Activated CD4-positive, alpha-beta T cell treated with anti-CD3 and anti-CD28 coated beads for 36 hours (primary cell): ENCODE measurements at regions not wholly inside any gene's neighbourhood (a gene's known extent, or its start where the extent isn't known, plus 50 kb on each side); places are given as distances from the start of the nearest gene placed in this dataset.

Source experiments
- ATAC-seq: fragments of 200-7000 bp; cut with Tn5 transposase; one replicate; pipeline ENCODE4 v1.10.0; 2021; ENCODE audit warnings: mild to moderate bottlenecking, moderate library complexity
- CTCF ChIA-PET: fragments of 350-600 bp; sonication (Branson Sonifier 250); formaldehyde crosslinking; loops from one replicate; lab custom pipeline; 2021; ENCODE audit warnings: antibody characterized with exemption; lab: Charles Lee
- POLR2A ChIA-PET: fragments of 350-600 bp; sonication (Branson Sonifier 250); formaldehyde crosslinking; loops from one replicate; lab custom pipeline; 2021; ENCODE audit warnings: antibody characterized with exemption, inconsistent platforms; lab: Charles Lee
- DNase-seq: peaks from one replicate; pipeline ENCODE4 v3.0.0-alpha.2; 2020
- H3K27ac Mint-ChIP-seq: one replicate; pipeline ENCODE4 v1.8.0; 2021; ENCODE audit warnings: mixed read lengths
- H3K27me3 Mint-ChIP-seq: one replicate; pipeline ENCODE4 v1.8.0; 2021; ENCODE audit warnings: mixed read lengths
- H3K36me3 Mint-ChIP-seq: one replicate; pipeline ENCODE4 v1.8.0; 2021; ENCODE audit warnings: low read depth, mixed read lengths
- H3K4me1 Mint-ChIP-seq: one replicate; pipeline ENCODE4 v1.8.0; 2021; ENCODE audit warnings: mixed read lengths
- H3K4me3 Mint-ChIP-seq: one replicate; pipeline ENCODE4 v1.8.0; 2021; ENCODE audit warnings: mild to moderate bottlenecking, moderate library complexity, mixed read lengths
- H3K9me3 Mint-ChIP-seq: one replicate; pipeline ENCODE4 v1.8.0; 2021; ENCODE audit warnings: low read depth, mixed read lengths
- intact Hi-C, 2 experiments: fragments of 100-400 bp; cut with DNase I in 1 of 2; cut with micrococcal nuclease in 1 of 2; formaldehyde crosslinking; loops; one replicate each; pipeline versions ENCODE4 v1.14.2 to v1.15.1; 2022 to 2024; cut with DNase I, micrococcal nuclease

- peaks cover 4% of the 10 kb centered on the region for H3K27me3 Mint-ChIP-seq
- H3K4me1 Mint-ChIP-seq: no peaks in the 10 kb centered on the region
- no peak overlapping the region for H3K4me3 Mint-ChIP-seq
- H3K36me3 Mint-ChIP-seq: no peaks in the 10 kb centered on the region
- ChIA-PET CTCF (no interaction called here), POLR2A (no interaction called here)
- no peak for DNase-seq
- H3K9me3 Mint-ChIP-seq: no peaks in the 10 kb centered on the region
- intact Hi-C loops: no loop called here
- H3K27ac Mint-ChIP-seq: no peak overlapping the region
- no peak for ATAC-seq
Measured at GRCh38 chr16:80016731-80017326, 416.3 kb upstream of the MAF start.

DNA sequence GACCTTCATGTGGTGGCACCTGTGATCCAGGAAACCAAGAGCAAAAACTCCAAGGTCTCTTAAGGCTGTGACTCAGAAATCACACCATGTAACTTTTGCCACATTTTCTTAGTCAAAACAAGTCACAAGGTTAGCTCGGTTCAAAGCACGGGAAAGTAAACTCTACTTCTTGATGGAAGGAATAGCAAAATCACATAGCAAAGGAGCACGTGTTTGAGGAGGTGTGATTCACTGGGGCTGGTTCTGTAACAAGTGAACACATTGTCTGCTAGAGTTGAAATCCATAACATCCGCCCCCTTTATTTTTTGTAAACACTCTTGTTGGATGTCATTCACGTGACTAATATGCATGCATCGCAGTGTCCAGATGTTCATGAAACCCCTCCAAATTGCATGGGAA is 415.0 kb upstream of the MAF start:
- intact Hi-C loops: no loop called here
- H3K27me3 Mint-ChIP-seq: peaks cover 4% of the 10 kb centered on the region
- H3K4me1 Mint-ChIP-seq: no peaks in the 10 kb centered on the region
- DNase-seq (no peak), ATAC-seq (no peak)
- ChIA-PET POLR2A (no interaction called here), CTCF (no interaction called here)
- no peaks in the 10 kb centered on the region for H3K36me3 Mint-ChIP-seq
- no peaks in the 10 kb centered on the region for H3K9me3 Mint-ChIP-seq
- H3K4me3 Mint-ChIP-seq: no peak overlapping the region
- H3K27ac Mint-ChIP-seq: no peak overlapping the region

GRCh38 chr16:80014241-80014939 is 413.9 kb upstream of the MAF start:
- ChIA-PET POLR2A (no interaction called here), CTCF (no interaction called here)
- DNase-seq (no peak), ATAC-seq (no peak)
- intact Hi-C loops: no loop called here
- Mint-ChIP-seq H3K4me1 (no peaks in the 10 kb centered on the region), H3K27ac (no peak overlapping the region), H3K27me3 (peaks cover 5% of the 10 kb centered on the region), H3K36me3 (no peaks in the 10 kb centered on the region), H3K4me3 (no peak overlapping the region), H3K9me3 (no peaks in the 10 kb centered on the region)

DNA sequence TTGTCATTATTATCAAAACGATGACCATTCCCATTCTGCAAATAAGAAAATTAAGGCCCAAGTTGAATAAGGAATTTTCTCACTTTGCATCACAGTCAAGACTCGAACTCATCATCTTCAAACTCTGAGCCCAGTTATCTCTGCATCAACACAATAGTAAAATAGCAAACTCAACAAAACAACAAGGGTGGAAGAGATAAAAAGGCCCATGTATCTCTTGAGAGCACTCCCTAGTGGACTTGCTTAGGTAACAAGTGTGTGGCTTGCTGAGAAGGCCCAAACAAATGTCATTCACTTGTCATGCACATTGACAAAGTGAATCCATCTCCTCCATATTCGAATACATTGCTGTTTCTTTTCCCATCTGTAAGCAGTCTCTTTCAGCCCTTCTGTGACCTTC is 412.0 kb upstream of the MAF start:
- H3K9me3 Mint-ChIP-seq: no peaks in the 10 kb centered on the region

GRCh38 chr16:80009971-80010659 is 409.6 kb upstream of the MAF start:
- no peak for ATAC-seq

More for the DNA sequence above, 412.0 kb upstream of the MAF start:
- no peak overlapping the region for H3K4me3 Mint-ChIP-seq
- H3K27ac Mint-ChIP-seq: no peak overlapping the region
- H3K4me1 Mint-ChIP-seq: no peaks in the 10 kb centered on the region
- no peaks in the 10 kb centered on the region for H3K36me3 Mint-ChIP-seq
- ChIA-PET POLR2A (no interaction called here), CTCF (interaction anchor here (1.0 kb wide), 1 partner anchor 8 kb away, joined by 3 read pairs; no protein-coding TSS in a partner anchor)
- peaks cover 4% of the 10 kb centered on the region for H3K27me3 Mint-ChIP-seq
- DNase-seq (no peak), ATAC-seq (no peak)
- intact Hi-C loops: no loop called here

DNA sequence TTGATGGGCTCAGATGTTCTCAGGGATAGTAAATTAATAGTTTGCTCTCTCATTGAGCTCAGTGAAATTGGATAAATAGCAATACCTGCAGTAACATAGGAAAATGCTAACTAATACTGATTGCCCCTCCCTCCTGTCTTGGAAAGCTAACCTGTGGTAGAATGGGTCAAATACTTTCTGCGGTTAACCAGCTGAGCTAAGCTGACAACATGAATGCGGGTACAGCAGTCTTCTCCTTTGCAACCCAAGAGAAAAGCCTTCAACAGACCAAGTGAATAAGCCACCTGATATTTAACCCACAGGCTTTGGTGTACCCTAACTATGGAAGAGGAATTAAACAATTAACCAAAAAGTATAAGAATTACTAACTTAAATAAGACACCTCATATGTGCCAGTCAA is 408.3 kb upstream of the MAF start:
- H3K36me3 Mint-ChIP-seq: no peaks in the 10 kb centered on the region
- ATAC-seq (no peak), DNase-seq (no peak)
- no peaks in the 10 kb centered on the region for H3K4me1 Mint-ChIP-seq
- H3K4me3 Mint-ChIP-seq: no peak overlapping the region
- intact Hi-C loops: no loop called here
- peaks cover 4% of the 10 kb centered on the region for H3K27me3 Mint-ChIP-seq
- H3K9me3 Mint-ChIP-seq: no peaks in the 10 kb centered on the region
- CTCF ChIA-PET: no interaction called here
- POLR2A ChIA-PET: no interaction called here
- H3K27ac Mint-ChIP-seq: no peak overlapping the region

More at GRCh38 chr16:80009971-80010659, 409.6 kb upstream of the MAF start:
- CTCF ChIA-PET: no interaction called here
- no peak overlapping the region for H3K27ac Mint-ChIP-seq
- H3K4me3 Mint-ChIP-seq: no peak overlapping the region
- DNase-seq: no peak
- H3K4me1 Mint-ChIP-seq: no peaks in the 10 kb centered on the region
- POLR2A ChIA-PET: interaction anchor here (0.7 kb wide), 1 partner anchor 79 kb away, joined by 8 read pairs; no protein-coding TSS in a partner anchor
- peaks cover 4% of the 10 kb centered on the region for H3K27me3 Mint-ChIP-seq
- no peaks in the 10 kb centered on the region for H3K36me3 Mint-ChIP-seq
- intact Hi-C loops: no loop called here
- no peaks in the 10 kb centered on the region for H3K9me3 Mint-ChIP-seq

DNA sequence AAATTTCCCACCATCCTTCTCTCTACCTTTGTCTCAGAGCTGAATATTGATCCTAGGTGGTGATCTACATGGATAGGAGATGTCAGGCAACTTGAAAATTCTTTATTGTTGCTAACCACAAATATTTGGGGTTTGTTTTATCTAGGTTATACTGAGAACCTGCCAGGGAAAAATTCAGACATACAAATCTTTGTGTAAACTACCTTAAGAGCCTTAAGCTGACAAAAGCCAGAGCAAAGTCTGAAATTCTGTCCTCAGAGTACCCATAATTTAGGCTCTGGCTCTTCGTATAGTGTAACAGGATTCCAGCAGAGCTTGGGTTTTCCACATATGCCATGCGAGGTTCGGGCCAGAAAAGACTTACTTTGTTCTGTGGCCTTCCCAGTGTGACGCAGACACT is 406.7 kb upstream of the MAF start:
- ChIA-PET POLR2A (no interaction called here), CTCF (no interaction called here)
- Mint-ChIP-seq H3K9me3 (no peaks in the 10 kb centered on the region), H3K36me3 (no peaks in the 10 kb centered on the region), H3K27me3 (peaks cover 6% of the 10 kb centered on the region), H3K4me3 (no peak overlapping the region), H3K27ac (no peak overlapping the region), H3K4me1 (no peaks in the 10 kb centered on the region)
- intact Hi-C loops: no loop called here
- DNase-seq: no peak
- ATAC-seq: no peak

DNA sequence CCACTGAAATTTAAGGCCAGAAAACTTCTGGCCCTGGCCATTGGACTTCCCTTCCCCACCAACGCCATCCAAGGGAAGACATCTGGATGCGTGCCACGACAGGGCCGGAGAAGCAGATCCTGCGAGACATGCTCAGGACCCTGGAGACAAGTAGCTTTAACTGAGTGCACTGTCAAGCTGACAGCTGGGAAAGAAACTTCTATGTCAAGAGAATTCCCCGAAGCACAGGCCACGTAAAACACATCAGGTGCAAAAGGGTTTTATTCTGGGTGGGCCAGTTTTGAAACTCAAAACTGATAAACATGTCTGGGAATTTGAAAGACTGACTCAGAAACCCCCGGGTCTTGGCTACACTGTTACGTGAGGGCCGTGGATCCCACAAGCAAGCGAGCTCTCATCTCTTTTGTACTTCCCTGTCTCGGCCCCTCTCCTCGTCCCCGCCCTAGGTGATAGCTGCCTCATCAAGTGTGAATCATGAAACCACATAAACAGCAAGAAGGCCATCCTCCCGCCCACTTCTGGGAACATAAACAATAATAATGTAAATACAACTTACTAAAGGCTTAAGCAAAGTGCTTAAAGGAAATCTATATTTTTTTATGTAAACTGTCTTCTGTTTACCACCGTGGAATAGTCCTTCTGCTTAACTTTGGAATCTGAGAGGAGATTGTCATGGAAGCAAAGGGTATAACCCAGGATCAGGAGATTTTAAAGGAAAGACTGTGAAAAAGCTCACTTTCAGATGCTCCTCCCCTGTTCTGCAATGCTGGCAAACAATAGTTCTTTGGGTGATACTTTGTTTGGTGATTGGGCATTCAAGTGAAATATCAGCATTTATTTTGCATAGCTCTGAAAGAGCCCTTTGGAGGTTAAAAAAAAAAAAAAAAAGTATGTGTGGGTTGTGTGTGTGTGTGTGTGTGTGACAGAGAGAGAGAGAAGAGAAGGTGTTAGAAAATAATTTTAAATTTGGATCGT is 406.0 kb upstream of the MAF start:
- intact Hi-C loops: no loop called here
- Mint-ChIP-seq H3K36me3 (no peaks in the 10 kb centered on the region), H3K27me3 (peaks cover 6% of the 10 kb centered on the region), H3K4me3 (no peak overlapping the region), H3K9me3 (no peaks in the 10 kb centered on the region), H3K27ac (no peak overlapping the region), H3K4me1 (no peaks in the 10 kb centered on the region)
- DNase-seq: no peak
- no peak for ATAC-seq
- POLR2A ChIA-PET: interaction anchor here (0.6 kb wide), 1 partner anchor 115 kb away, joined by 3 read pairs; no protein-coding TSS in a partner anchor
- CTCF ChIA-PET: interaction anchor here (0.7 to 1.2 kb wide), 4 partner anchors 36 to 1791 kb away, joined by 3 to 4 read pairs (median 3); no protein-coding TSS in a partner anchor

DNA sequence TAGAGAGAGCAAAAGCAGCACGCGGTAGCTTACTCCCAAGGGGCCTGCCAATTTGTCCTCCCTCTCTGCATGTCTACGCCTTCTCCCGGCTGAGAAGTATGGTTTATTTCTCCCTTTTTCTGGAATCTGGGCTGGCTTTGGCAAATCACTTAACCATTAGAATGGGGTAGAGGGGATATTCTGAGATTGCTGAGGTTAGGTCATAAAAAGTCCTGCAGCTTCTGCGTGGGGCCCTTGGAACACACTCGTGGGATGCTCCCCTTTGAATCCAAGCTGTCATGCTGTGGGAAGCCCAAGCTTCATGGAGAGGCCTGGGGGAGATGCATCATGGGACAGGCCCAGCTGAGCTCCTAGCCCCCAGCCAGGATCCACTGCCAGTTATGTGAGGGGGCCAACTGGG is 403.6 kb upstream of the MAF start:
- no peaks in the 10 kb centered on the region for H3K36me3 Mint-ChIP-seq
- no peak overlapping the region for H3K27ac Mint-ChIP-seq
- no peaks in the 10 kb centered on the region for H3K9me3 Mint-ChIP-seq
- ChIA-PET POLR2A (no interaction called here), CTCF (interaction anchor here (0.7 to 1.5 kb wide), 3 partner anchors 10 to 740 kb away, joined by 3 to 5 read pairs (median 4); no protein-coding TSS in a partner anchor)
- H3K4me3 Mint-ChIP-seq: no peak overlapping the region
- no peak for ATAC-seq
- intact Hi-C loops: no loop called here
- no peak for DNase-seq
- H3K4me1 Mint-ChIP-seq: no peaks in the 10 kb centered on the region
- H3K27me3 Mint-ChIP-seq: peaks cover 4% of the 10 kb centered on the region

DNA sequence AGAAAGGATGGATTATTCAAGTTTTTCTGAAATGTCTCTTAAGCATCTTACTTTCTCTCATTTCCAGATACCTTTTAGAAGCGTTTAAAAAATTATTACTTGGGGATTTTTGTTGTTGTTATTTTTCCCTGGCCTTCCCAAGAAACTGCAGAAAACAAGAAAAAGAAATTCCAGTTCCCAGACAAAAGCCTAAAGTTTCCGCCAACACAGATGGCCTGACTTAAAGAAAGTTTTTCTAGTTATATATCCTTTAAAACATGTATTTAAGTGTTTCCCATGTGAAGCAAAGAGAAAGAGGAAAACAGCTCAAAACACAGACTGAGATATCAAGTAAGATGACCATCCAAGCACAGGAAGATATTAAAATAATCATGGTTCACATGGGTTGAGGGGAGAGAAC is 401.7 kb upstream of the MAF start:
- Mint-ChIP-seq H3K9me3 (no peaks in the 10 kb centered on the region), H3K4me3 (no peak overlapping the region), H3K36me3 (no peaks in the 10 kb centered on the region), H3K4me1 (no peaks in the 10 kb centered on the region), H3K27me3 (peaks cover 4% of the 10 kb centered on the region), H3K27ac (no peak overlapping the region)
- intact Hi-C loops: no loop called here
- POLR2A ChIA-PET: interaction anchor here (0.7 kb wide), 1 partner anchor 54 kb away, joined by 3 read pairs; no protein-coding TSS in a partner anchor
- no peak for DNase-seq
- ATAC-seq: no peak
- CTCF ChIA-PET: no interaction called here

DNA sequence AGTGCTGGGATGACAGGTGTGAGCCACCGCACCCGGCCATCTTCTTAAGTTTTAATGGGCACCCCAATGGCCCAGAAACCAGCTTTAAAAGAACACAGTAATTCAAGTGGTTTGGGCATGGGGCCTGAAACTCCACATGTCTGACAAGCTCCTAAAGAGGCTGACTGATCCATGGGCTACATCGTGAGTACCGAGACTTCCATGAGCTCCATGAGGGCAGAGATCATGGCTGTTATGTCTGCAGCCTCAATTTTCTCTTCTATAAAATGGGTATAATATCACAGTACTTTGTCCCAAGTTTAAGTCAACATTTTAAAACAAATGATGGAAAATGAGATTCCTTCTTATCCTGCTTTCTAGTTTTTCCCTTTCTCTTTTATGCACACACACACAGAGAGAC is 397.6 kb upstream of the MAF start:
- intact Hi-C loops: loop anchor here in 1 of 2 experiments (5.0 kb wide), 2 partner anchors 84 to 469 kb away; no protein-coding TSS in a partner anchor
- H3K4me1 Mint-ChIP-seq: no peaks in the 10 kb centered on the region
- H3K27me3 Mint-ChIP-seq: peaks cover 2% of the 10 kb centered on the region
- ATAC-seq (no peak), DNase-seq (no peak)
- ChIA-PET POLR2A (no interaction called here), CTCF (interaction anchor here (0.7 to 1.0 kb wide), 2 partner anchors 13 to 1948 kb away, joined by 3 read pairs; no protein-coding TSS in a partner anchor)
- no peak overlapping the region for H3K27ac Mint-ChIP-seq
- H3K9me3 Mint-ChIP-seq: no peaks in the 10 kb centered on the region
- no peak overlapping the region for H3K4me3 Mint-ChIP-seq
- H3K36me3 Mint-ChIP-seq: no peaks in the 10 kb centered on the region
